OCI-LY1 (cell line): ENCODE measurements at regions not wholly inside any gene's neighbourhood (a gene's known extent, or its start where the extent isn't known, plus 50 kb on each side); places are given as distances from the start of the nearest gene placed in this dataset.

ENCODE experiments used
- CTCF ChIP-seq: fragments of 200-600 bp; sonication (generic), shearing (Covaris generic); IDR thresholded peaks from 2 replicates; pipeline ENCODE4 v1.5.1; 2017; ENCODE audit warnings: mild to moderate bottlenecking, antibody characterized with exemption, low read length, moderate library complexity, mixed read lengths
- EZH2 ChIP-seq: fragments of 200-600 bp; sonication (generic), shearing (Covaris generic); IDR thresholded peaks from 2 replicates; pipeline ENCODE4 v1.8.0; 2017; ENCODE audit warnings: borderline replicate concordance, mixed run types, mild to moderate bottlenecking, antibody characterized with exemption, low read length, moderate library complexity, mixed read lengths

GRCh38 chr13:90997951-90998350, 349.5 kb upstream of the MIR17HG start:
- TF ChIP-seq CTCF (no peak), EZH2 (no peak)
